ENCODE measurements at regions not wholly inside any gene's neighbourhood (a gene's known extent, or its start where the extent isn't known, plus 50 kb on each side); places are given as distances from the start of the nearest gene placed in this dataset.

DNA sequence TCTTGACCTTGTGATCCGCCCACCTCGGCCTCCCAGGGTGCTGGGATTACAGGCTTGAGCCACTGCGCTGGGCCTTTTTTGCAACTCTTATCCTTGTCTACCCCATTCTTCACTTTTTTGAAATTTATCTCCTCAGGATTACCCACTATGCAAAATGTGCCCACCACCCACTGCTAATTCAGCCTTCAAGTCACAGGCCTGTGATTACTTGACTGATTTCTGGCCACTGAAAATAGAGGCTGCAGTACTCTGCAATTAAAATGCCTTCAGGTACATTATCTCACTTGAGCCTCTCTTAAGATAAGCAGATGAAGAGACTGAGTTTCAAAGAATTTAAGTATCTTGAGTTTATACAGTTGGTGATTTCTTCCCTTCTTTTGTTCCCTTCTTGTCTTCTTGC, 112.4 kb upstream of the SPATA31D4 start:
- TF ChIP-seq, protein P1, sequence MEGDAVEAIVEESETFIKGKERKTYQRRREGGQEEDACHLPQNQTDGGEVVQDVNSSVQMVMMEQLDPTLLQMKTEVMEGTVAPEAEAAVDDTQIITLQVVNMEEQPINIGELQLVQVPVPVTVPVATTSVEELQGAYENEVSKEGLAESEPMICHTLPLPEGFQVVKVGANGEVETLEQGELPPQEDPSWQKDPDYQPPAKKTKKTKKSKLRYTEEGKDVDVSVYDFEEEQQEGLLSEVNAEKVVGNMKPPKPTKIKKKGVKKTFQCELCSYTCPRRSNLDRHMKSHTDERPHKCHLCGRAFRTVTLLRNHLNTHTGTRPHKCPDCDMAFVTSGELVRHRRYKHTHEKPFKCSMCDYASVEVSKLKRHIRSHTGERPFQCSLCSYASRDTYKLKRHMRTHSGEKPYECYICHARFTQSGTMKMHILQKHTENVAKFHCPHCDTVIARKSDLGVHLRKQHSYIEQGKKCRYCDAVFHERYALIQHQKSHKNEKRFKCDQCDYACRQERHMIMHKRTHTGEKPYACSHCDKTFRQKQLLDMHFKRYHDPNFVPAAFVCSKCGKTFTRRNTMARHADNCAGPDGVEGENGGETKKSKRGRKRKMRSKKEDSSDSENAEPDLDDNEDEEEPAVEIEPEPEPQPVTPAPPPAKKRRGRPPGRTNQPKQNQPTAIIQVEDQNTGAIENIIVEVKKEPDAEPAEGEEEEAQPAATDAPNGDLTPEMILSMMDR (IDR thresholded peaks at IDR 0.05) = no peak
- TF ChIP-seq POLR2A (IDR thresholded peaks at IDR 0.05) = no peak
- TF ChIP-seq EP300 (IDR thresholded peaks at IDR 0.05) = no peak
